AG10803 (cell line): ENCODE measurements at regions not wholly inside any gene's neighbourhood (a gene's known extent, or its start where the extent isn't known, plus 50 kb on each side); places are given as distances from the start of the nearest gene placed in this dataset.

ENCODE experiments used
- DNase-seq: peaks from one replicate; pipeline ENCODE4 v3.0.0; 2010; ENCODE audit warnings: low read depth
- H3K4me3 ChIP-seq: 2 replicates; pipeline ENCODE4 v1.5.1; 2011; ENCODE audit warnings: mild to moderate bottlenecking, low read length, control low read depth
- CTCF ChIP-seq: conservative IDR thresholded peaks from 2 replicates; pipeline ENCODE4 v1.5.1; 2011; ENCODE audit warnings: mild to moderate bottlenecking, low read length, control low read depth, inconsistent platforms

GRCh38 chr11:39239553-39239952 is 2219.9 kb downstream of the LRRC4C start:
- no peak overlapping the region for H3K4me3 ChIP-seq
- TF ChIP-seq CTCF: no peak
- no peak for DNase-seq

GRCh38 chr11:39236916-39237315 is 2222.5 kb downstream of the LRRC4C start:
- DNase-seq: no peak
- H3K4me3 ChIP-seq: no peak overlapping the region

GRCh38 chr11:39221550-39222138 is 2237.8 kb downstream of the LRRC4C start:
- TF ChIP-seq CTCF: no peak
- DNase-seq: no peak
- no peak overlapping the region for H3K4me3 ChIP-seq

More at GRCh38 chr11:39236916-39237315, 2222.5 kb downstream of the LRRC4C start:
- TF ChIP-seq CTCF: no peak

- DNase-seq: no peak
- no peak for TF ChIP-seq CTCF
- no peak overlapping the region for H3K4me3 ChIP-seq
These were observed 2238.8 kb downstream of the LRRC4C start for GRCh38 chr11:39220501-39221230.

GRCh38 chr11:39220069-39220468 is 2239.4 kb downstream of the LRRC4C start:
- no peak overlapping the region for H3K4me3 ChIP-seq
- DNase-seq: no peak
- TF ChIP-seq CTCF: no peak

GRCh38 chr11:39209981-39210380 is 2249.5 kb downstream of the LRRC4C start:
- no peak overlapping the region for H3K4me3 ChIP-seq
- TF ChIP-seq CTCF: no peak
- DNase-seq: no peak
